HG03135 (cell line): ENCODE measurements at regions not wholly inside any gene's neighbourhood (a gene's known extent, or its start where the extent isn't known, plus 50 kb on each side); places are given as distances from the start of the nearest gene placed in this dataset.

Experiments
- ATAC-seq: cut with Tn5 transposase; IDR thresholded peaks from one replicate; pipeline ENCODE4 v1.9.1; 2021; ENCODE audit warnings: mild to moderate bottlenecking, moderate library complexity; ENCODE audit not compliant: unreplicated experiment

DNA sequence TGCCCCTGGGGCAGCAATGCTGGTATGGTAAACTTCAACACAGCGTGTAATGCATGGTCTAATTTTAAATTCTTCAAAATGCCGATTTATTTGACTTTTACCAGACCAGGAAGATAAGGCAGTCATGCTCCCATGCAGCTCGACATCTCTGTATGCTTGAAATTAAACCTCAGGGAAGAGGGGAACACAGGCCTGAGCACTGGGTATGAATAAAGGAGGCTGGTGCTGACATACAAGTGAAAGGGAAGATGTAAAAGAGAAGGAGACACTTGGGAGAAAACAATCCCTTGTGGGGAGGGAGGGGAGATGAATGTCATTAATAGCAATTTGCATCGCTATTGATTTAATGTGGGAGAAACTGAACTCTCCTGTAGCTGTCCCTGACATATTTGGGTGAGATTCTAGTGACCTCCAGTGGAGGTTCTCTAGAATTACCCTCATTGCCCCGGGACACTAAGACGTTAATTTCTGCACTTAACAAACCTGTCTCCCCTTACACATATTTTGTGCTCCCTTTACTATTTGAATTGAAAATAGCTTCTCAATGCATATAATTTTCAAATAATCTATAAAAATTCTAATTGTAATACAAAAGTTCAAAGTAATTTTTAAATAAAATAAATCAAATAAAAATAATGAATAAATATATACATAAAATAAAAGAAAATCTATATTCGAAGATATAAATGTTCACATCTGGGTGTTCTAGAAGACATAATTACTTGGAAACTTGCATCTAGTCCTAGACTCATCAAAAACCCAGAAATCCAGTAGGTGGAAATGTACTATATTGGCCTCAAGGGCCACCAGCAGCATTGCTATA, 283.1 kb downstream of the LMX1A start:
- ATAC-seq: no peak

DNA sequence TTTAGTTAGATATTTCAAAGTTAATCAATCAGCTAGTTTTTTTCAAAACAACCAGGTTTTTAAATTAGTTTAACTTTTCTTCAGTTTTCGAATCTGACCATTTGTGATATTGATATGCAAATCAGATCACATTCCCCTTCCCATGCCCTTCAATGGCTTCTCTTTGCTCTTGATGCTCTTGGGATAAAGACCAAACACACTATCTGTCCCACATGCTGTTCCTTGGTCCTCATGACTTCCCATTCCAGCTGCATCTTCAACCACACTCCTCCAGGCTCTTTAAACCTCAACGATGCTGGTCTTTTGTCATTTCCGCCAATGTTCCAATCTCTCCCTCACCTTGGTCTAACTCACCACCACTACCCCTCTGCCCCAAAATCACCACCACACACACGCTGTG, 285.8 kb downstream of the LMX1A start:
- ATAC-seq: no peak

DNA sequence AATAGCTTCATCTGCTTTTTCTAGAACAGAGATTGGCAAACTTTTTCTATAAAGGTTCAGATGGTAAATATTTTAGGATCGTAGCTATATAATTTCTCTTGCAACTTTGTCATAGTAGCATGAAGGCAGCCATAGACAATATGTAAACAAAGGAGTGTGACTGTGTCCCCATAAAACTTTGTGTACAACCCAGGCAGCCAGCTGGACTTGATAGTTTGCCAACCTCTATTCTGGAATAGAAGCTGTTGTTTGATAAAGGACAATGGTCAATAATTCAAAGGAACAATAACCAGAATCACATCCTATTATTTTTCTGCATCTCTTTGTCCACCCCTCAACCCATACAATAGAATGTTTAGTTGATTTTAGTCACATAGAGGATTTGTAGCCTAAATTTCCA, 286.7 kb downstream of the LMX1A start:
- ATAC-seq: no peak

DNA sequence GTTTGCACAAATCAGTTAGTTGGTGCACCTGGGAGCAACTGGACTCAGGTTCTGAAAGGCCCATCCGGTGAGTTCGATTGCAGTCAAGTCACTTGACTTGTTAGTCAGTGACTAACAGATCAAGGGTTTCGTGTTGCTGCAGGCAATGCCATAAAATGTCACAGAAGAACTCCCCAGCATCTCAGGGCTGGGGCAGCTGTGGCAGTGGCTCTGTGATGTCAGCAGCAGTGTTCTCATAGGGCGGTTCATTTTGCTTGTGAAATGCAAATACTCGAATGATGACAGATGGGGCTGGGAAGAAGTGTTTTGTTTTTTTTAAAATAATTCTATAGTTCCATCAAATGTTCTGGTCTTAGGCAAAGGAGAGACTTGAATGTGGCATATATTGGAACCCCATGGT, 287.8 kb downstream of the LMX1A start:
- no peak for ATAC-seq

DNA sequence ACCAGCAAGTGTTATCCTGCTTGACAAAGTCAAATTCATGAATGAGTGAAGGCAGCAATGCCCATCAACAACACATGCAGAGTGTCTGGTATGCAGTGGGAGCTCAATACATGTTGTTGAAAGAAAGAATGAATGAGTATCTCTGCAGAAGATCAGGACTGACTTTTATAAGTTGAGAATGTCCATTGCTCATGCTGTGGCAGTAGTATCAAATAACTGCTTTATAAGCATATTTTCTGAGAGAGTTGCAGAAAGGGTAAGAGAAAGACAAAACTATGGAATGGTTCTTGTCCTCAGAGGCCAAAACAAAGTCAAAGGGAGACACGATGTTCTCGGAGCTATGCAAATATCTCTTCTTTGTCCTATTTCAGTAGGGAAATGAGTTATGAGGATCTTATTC, 288.7 kb downstream of the LMX1A start:
- no peak for ATAC-seq

DNA sequence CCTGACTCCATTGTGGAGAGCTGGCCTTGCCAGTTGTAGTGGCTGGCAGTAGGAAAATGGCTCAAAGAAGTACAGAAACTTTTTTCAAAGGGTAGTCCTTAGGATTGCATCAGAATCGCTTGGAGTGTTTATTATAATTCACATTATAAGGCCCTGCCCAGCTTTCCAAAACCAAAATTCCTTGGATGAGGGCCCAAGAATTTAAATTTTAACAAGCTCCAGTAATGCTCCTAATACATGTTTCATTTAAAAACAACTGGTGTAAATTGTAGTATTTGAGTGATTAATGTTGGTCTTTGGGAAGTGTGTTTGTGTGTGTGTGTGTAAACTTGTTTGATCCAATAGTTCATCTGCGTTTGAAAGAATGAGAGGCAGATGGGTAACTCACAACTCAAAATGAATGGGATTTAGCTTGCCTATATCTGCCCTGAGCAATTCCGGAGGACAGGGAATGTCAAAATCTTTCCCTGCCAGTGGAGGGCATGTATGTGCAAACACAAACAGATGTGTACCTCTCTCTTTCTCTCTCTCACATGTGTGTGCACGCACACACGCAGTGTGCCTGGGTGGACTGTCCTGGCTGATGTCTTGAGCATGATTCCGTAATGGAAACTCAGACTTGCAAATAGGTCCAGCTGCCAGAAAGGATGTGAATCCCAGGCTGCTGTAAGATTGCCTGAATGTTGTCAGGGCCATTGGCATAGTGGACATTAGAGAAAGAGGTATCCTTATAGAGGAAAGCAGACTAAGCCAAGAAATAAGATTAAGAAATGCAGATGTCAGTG, 293.1 kb downstream of the LMX1A start:
- no peak for ATAC-seq

DNA sequence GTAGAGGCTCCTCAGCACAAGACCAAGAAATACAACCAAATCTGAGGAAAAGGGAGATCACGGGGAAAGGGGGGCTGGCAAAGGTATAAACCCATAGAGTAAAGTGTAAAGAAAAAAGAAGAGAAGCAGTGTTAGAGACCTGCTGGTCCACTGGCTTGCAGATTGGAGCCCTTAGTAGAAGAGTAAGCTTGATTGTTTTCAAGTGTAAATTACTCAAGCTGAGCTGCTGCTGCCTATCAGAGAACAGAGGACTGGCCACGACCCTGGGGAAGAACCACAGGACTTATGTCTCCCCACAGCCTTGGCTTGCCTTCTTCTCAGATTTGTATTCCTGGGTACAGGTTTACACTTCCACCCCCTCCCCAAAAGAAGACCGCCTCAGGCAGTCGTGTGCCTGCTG, 294.2 kb downstream of the LMX1A start:
- ATAC-seq: no peak

DNA sequence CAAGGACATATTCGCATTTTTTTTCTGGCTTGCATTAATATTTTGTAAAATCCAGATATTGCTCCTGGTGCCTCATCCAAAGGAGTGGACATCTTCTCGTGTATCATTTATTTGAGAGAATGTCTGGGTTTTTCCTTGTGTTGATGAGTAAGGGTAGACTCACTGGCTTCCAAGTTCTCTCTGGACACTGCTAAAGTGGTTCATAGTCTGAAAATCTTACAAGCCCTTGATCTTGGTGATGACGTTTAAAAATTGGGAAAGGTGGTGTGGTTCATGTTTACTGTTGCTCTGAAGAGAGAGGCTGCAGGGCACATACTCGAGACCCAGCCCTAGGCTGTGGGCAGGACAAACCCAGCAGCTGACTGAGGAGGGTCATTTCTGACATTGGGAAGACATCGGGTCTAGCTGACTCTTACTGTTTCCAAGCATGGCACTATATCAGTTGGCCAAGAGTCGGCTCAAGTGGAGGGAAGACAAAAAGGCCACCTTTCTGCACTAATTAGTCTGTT, 296.2 kb downstream of the LMX1A start:
- ATAC-seq: no peak

DNA sequence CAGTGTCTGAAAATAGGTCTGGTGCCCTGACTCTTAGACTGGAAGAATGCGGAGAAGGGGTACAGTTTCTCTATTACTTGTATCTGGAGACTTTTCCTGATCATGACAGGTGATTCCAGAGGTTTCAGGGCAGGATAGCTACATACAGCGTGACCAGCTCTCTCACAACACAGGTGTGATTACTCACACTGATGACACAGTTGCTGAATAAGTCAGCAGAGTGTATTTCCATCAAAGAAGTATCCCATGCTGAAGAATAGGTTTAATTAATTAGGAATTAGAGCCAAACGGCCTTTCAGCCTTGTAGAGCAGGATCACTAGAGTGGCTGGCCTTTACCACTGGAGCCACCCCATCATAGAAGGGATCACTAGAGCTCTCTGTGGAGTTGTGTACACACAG, 298.6 kb downstream of the LMX1A start:
- no peak for ATAC-seq

DNA sequence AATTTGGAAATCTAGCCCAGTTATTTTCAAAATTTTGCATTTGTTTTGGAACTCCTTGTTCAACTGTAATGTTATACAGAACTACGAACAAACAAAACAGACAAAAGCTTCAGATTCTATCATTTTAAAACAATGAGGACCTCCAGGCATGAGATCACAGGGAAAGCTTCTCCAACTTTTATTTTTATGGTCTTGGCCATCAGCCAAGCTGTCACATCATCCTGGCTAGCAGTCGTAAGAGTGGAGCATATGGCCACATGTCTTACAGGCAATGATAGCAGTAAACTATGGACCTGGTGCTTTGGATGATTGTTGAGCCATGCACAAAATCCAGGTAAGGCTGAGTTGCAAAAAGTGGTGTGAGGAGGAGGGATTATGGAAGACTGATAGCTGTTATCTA, 299.6 kb downstream of the LMX1A start:
- no peak for ATAC-seq

DNA sequence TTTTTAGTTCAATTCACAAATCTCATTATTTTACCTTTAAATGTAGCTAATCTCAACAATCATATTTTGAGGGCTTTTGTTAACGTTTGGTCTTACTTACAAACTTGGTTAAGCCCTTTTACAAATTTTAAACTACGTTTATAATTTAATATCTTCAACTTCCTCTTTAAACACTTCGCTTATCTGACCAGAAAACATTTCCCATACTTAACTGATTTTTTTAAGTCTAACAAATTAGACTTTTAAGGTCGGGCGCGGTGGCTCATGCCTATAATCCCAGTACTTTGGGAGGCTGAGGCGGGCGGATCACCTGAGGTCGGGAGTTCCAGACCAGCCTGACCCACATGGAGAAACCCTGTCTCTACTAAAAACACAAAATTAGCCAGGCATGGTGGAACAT, 300.9 kb downstream of the LMX1A start:
- no peak for ATAC-seq

DNA sequence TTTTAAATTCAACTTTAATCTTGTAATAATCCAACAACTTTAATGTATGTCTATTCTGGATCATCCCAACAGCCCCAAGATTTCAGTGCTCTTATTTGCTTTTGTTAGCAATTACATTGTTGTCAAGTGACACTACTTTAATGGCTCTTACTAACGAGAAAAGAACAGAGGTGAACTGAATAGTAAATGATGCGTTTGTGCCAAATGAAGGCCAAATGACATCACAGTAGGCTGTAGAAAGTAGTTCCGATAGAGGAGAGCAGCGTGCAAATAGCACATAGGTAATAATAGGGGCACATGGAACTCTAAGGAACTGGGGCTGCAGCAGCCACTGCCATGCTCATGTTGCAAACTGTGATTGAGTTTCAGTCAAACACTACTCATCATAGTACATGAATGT, 301.9 kb downstream of the LMX1A start:
- ATAC-seq: no peak

DNA sequence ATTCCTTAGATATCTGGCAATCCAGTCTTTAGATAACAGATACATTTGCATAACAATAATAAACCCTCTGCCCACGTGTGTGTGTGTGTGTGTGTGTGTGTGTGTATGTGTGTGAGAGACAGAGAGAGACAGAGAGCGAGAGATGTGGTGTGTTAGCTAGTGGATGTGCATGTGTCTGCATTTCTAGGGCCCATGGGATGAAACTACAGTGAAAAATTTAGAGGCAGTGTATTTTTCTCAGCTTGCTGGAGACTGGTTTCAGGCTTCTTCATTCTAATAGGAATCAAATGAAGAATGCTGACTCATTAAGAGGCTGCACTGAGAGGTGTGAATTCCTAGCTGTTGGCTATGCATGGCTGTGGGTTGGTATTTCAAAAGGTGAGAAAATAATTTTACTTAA, 303.2 kb downstream of the LMX1A start:
- no peak for ATAC-seq

DNA sequence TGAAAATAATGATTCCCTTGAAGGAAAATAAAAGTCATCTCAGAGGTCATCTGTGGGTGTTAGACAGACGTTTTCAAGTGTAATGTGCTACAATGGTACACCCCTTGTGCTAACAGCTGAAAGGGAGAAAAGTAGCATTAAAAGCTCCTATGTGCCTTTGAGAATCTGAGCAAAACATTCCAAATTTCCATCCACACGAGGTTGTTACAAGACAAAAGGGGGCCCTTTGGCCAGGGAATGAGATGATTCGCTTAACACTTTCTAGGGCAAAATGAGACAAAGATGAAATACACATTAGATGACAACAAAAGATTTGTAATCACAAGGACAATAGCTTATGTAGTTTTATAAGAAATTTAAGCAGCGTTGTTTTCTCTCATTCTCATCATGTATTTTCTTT, 303.6 kb downstream of the LMX1A start:
- ATAC-seq: no peak

DNA sequence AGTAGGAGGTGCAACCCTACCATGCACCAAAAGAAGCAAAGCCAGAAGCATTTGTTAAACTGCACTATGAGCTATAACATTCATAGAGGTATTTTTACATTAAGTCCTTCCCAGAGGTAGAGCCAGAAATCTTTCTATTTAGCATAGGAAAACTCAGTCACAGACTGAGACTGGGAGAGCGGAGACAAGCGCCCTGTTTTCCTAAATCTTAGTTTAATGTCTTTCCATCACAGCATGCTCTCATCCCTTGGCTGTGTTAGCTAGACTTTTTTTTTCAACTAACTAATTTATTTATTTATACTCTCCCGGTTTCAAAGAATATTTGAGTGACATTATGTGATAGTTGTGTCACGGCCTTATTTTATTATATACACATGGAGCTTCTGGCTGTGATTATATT, 304.1 kb downstream of the LMX1A start:
- ATAC-seq: no peak

DNA sequence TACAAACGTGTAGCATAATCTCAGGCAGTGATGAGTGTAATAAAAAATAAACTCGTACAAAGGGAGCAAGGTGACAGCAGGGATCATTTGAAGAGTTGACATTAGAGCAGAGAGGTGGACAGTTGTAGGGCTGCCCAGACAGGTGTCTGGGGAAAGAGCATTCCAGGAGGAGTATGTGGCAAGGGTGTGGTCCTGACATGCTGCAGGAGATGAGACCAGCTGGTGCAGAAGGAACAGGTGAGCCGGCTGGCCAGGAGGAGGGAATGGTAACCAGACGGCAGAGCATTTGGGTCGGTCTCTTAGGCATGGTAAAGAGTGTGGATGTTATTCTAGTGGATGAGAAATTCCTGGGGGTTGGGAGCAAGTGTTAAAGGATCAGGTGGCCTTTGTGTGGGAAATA, 306.3 kb downstream of the LMX1A start:
- no peak for ATAC-seq

DNA sequence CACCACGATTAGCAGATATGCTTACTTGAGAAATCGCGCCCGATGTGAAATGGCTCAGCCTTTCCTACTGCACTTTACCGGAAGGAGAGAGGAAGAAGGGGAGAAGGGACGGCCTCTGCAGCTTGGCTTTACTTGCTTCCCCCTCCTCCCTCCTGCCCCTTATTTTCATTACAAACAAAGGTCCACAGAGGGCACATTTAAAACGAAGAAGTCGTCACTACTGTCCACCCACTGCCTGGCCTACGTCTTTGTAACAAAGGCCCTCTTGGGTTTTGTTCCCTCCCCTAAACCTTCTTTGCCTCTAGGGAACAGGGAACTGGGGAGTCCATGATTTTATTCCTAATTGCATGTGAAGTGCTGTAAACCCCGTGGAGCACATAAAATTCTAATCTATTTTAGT, 308.5 kb downstream of the LMX1A start:
- no peak for ATAC-seq

DNA sequence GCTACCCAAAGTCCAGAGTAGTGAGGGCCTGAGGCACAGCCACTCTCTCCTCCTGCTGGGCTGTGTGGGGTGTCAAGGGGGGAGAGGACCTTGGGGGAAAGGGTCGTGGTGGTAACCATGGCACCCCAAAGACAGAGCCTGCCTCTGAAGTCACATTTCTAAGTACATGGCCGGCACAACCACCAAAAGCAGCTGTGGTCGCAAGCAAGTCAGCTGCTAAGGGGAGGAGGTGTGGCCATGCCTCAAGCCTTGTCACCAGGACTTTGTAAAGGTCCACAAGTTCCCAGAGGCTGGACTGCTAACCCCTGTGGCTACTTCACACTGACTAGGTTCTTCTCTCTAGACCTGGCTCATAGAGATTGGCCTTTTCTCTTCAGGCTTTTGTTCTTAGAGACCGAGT, 310.6 kb downstream of the LMX1A start:
- ATAC-seq: no peak

DNA sequence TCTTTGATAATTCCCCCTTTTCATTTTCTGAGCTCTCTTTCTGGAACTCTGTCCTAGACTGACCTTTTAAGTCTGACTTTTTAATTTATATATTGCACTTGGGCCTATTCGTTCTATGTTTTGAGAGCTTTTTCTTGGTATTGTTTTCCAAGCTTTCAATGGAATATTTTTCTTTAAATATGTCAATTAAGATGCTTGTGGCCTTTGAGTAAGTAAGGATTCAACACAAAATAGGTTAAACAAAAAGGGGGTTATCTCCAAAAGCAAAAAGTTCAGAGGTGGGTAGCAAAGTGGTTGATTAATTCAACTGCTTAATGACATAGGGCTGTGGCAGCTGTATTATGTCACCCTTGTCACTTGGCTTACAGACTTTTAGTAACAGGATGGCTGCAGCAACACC, 315.9 kb downstream of the LMX1A start:
- ATAC-seq: no peak

DNA sequence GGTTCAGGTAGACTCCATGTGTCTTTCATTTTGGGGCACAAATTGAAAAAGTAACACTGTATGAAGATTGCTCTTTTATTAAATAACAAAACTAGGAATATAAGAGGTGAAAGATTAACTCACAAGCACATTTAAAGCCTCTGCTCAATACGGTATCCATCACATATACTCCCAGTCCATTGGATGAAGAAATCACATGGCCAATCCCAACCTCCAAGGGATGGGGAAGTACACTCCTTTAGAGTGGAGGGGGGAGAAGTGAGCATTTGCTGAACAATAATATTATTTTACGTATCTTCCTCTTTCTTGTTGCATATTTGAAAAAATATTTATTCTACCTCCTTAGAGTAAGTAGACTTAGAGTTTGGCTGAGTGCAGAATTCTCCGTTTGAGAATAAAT, 316.5 kb downstream of the LMX1A start:
- ATAC-seq: no peak

DNA sequence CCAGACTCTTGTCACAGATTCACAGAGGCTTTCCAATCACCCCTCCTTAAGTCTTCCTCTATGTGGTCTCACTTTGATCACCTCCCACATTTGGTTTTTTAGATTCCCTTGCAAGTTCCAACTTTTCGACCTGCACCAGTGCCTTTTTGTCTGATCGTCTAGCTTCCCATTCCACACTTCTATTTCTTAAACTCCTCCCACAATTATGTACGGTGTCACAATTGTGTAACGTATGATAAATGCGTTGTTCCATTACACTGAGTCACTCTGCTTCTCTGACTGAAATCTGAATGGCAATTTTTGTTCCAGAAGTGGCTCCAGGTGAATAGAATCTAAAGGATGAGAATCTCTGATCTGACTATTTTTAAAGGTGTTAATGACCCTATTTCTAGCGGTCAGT, 320.1 kb downstream of the LMX1A start:
- no peak for ATAC-seq

DNA sequence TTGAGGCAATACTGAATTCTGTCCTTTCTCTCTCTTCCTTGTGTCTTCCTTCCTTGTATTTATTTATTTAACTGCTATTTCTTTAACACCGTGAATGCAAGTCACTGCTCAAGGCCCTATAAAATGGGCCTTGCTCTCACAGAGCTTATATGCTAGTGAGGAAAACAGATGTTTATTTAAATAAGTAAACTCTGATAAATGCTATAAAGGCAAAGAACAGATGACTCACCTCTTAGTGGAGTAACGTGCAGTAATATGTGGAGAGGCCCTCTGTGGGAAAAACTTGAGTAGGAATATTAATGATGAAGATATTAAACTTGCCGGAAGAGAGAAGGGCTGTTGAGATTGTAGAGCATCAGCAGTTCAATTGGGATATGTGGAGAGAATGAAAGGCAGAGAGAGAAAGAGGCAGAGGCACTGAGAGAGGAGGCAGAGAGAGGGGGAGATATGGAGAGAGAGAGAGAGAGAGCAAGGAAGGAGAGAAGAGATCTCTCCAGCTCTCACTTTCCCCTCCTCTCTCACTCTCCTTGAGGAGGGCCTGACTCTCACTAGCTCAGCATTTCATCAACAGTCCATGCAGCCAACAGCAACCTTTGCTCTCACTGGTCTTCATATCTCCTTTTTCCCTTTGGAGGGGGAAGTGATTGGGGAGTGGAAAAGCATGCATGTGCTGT, 322.2 kb downstream of the LMX1A start:
- ATAC-seq: no peak
